GM12878 (cell line): ENCODE measurements at regions not wholly inside any gene's neighbourhood (a gene's known extent, or its start where the extent isn't known, plus 50 kb on each side); places are given as distances from the start of the nearest gene placed in this dataset.
A peak's percentile ranks its signal among the peaks of the same experiment; 100 is the strongest.

Source experiments
- ATAC-seq: fragments of 200-7000 bp; cut with Tn5 transposase; 3 replicates; pipeline ENCODE4 v1.9.1; 2020; ENCODE audit warnings: mild to moderate bottlenecking, moderate library complexity
- BruUV-seq: library from RNA; stranded (reverse); fragments of 400-500 nt; replicated peaks from 2 replicates; lab custom pipeline; 2021; lab: Mats Ljungman, UMichigan
- CTCF ChIA-PET: fragments of 300-600 bp; sonication (Branson Sonifier 250); formaldehyde crosslinking; extraction: SDS; loops from one replicate; lab custom pipeline; 2021; ENCODE audit warnings: inconsistent platforms; lab: Yijun Ruan, JAX
- POLR2A ChIA-PET: fragments of 350-600 bp; formaldehyde crosslinking; extraction: SDS; loops from one replicate; lab custom pipeline; 2021; ENCODE audit warnings: inconsistent platforms; lab: Charles Lee
- RAD21 ChIA-PET: fragments of 300-600 bp; sonication (Branson Sonifier 250); formaldehyde crosslinking; loops from one replicate; lab custom pipeline; 2023; ENCODE audit warnings: antibody characterized with exemption; ENCODE audit not compliant: unreplicated experiment; lab: Charles Lee
- SMC1A ChIA-PET: fragments of 300-600 bp; sonication (Branson Sonifier 250); formaldehyde crosslinking; loops from one replicate; lab custom pipeline; 2023; ENCODE audit not compliant: unreplicated experiment, uncharacterized antibody; lab: Charles Lee
- DNase-seq: peaks from one replicate; pipeline ENCODE4 v3.0.0-alpha.2; 2011; ENCODE audit warnings: low read depth, low spot score
- FAIRE-seq: peaks from 3 replicates; lab custom pipeline; 2011; peaks lifted over from hg19 to GRCh38; lab: Jason Lieb, UNC
- H2AFZ ChIP-seq: 2 replicates; pipeline ENCODE4 v1.6.0; 2011; ENCODE audit warnings: low read depth, low read length, control low read depth; ENCODE audit not compliant: control insufficient read depth
- H3K27ac ChIP-seq: 2 replicates; pipeline ENCODE4 v1.5.1; 2011; ENCODE audit warnings: control low read depth; ENCODE audit not compliant: control insufficient read depth, insufficient read depth
- H3K27me3 ChIP-seq, 2 experiments: replicated peaks in 1 of 2; 2 replicates each; pipeline versions ENCODE4 v1.6.0 to v1.6.1; 2011; ENCODE audit warnings: low read length in 1 of 2; ENCODE audit not compliant: control insufficient read depth in 2 of 2, insufficient read depth in 2 of 2
- H3K36me3 ChIP-seq, 2 experiments: 2 replicates each; pipeline ENCODE4 v1.5.1; 2011; ENCODE audit warnings: low read length in 1 of 2; ENCODE audit not compliant: control insufficient read depth in 2 of 2, insufficient read depth in 2 of 2
- H3K4me1 ChIP-seq: 2 replicates; pipeline ENCODE4 v1.6.1; 2011; ENCODE audit warnings: mild to moderate bottlenecking, low read length, moderate library complexity, mixed read lengths; ENCODE audit not compliant: control insufficient read depth, insufficient read depth
- H3K4me2 ChIP-seq: 2 replicates; pipeline ENCODE4 v1.6.0; 2011; ENCODE audit warnings: control low read depth; ENCODE audit not compliant: control insufficient read depth, insufficient read depth
- H3K4me3 ChIP-seq: fragments of 200-600 bp; sonication (generic); 2 replicates; pipeline ENCODE4 v1.5.1; 2016
- H3K79me2 ChIP-seq: 2 replicates; pipeline ENCODE4 v1.6.0; 2011; ENCODE audit warnings: low read length; ENCODE audit not compliant: control insufficient read depth, insufficient read depth
- H3K9ac ChIP-seq: 2 replicates; pipeline ENCODE4 v1.8.0; 2011; ENCODE audit warnings: low read length, control low read depth, mixed read lengths; ENCODE audit not compliant: control insufficient read depth, insufficient read depth
- H3K9me3 ChIP-seq: replicated peaks from 3 replicates; pipeline ENCODE4 v1.5.1; 2011; ENCODE audit warnings: mild to moderate bottlenecking, low read length; ENCODE audit not compliant: control insufficient read depth, insufficient read depth
- H4K20me1 ChIP-seq: 2 replicates; pipeline ENCODE4 v1.6.0; 2011; ENCODE audit not compliant: control insufficient read depth, insufficient read depth
- ASH2L ChIP-seq: fragments of 300-600, 200-600 bp; sonication (generic); IDR thresholded peaks from 2 replicates; pipeline ENCODE4 v1.6.1; 2017; ENCODE audit warnings: low read depth, mild to moderate bottlenecking, borderline replicate concordance
- CEBPB ChIP-seq, 2 experiments: fragments of 150-350 bp in 1 of 2; IDR thresholded peaks; 2 replicates each; pipeline ENCODE4 v1.6.1; 2012 to 2014; ENCODE audit warnings: low read depth in 2 of 2, low read length in 2 of 2, borderline replicate concordance in 1 of 2, inconsistent platforms in 1 of 2
- JUNB ChIP-seq: IDR thresholded peaks from 2 replicates; pipeline ENCODE4 v1.6.1; 2016; ENCODE audit warnings: antibody characterized with exemption, mild to moderate bottlenecking
- POLR2A ChIP-seq: IDR thresholded peaks from 2 replicates; pipeline ENCODE4 v1.6.1; 2011; ENCODE audit warnings: low read depth, mild to moderate bottlenecking, low read length
- RUNX3 ChIP-seq: IDR thresholded peaks from 2 replicates; pipeline ENCODE4 v1.6.1; 2012; ENCODE audit warnings: low read length, inconsistent platforms
- SP1 ChIP-seq: IDR thresholded peaks from one replicate; pipeline ENCODE4 v1.6.1; 2011; ENCODE audit warnings: low read depth, low read length
- ZNF384 ChIP-seq: IDR thresholded peaks from 2 replicates; pipeline ENCODE4 v1.6.1; 2012; ENCODE audit warnings: low read depth, mild to moderate bottlenecking, low read length, improper control_type of control experiment, borderline replicate concordance
- WGBS: methylation state at CpG from one replicate; pipeline ENCODE4 v1.1.6; 2016; ENCODE audit warnings: low lambda C conversion rate; ENCODE audit not compliant: insufficient replicate concordance, insufficient coverage; ENCODE audit errors: missing lambda C conversion rate; 5-methylcytosine and 5-hydroxymethylcytosine counted together
- in situ Hi-C: fragments of 300-500 bp; cut with MboI; formaldehyde crosslinking; loops from 9 replicates; pipeline ENCODE4 v1.14.3; 2018; ENCODE audit warnings: mixed read lengths
- intact Hi-C: fragments of 100-400 bp; cut with micrococcal nuclease; formaldehyde crosslinking; loops from one replicate; pipeline ENCODE4 v1.14.2; 2022; ENCODE audit not compliant: unreplicated experiment
- TF ChIP-seq, protein P1 (sequence below): fragments of 450-650 bp; IDR thresholded peaks from 2 replicates; pipeline ENCODE4 v1.6.1; 2017; ENCODE audit warnings: borderline replicate concordance
- TF ChIP-seq, protein P2 (sequence below): fragments of 450-650 bp; IDR thresholded peaks from 2 replicates; pipeline ENCODE4 v1.6.1; 2017; ENCODE audit warnings: antibody characterized with exemption, mild to moderate bottlenecking, moderate library complexity
- TF ChIP-seq, protein P3 (sequence below): fragments of 450-650 bp; IDR thresholded peaks from 2 replicates; pipeline ENCODE4 v1.6.1; 2017; ENCODE audit warnings: mild to moderate bottlenecking

DNA sequence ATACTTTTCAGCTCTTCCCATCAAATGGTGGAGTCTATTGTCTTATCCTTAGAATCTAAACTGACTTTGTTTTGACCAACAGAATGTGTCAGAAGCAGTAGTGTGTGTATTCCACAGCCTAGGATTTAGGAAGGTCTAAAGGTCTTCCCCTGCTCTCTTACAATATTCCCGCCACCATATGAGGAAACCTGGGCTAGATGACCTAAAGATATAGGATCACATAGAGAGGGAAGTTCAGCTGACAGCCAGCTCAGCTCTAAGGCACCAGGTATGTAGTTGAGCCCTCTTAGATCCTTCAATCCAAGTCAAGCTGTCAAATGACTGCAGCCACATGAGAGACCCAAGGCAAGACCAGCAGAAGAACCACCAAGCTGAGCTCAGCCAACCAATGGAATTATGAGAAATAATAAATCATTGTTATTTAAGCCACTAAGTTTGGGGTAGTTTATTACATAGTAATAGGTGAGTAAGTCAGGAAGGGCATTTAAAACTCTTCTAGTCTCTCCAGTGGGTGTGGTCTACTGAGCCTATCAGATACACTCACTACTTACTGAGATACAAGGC, 227.7 kb upstream of the HES1 start (continued):
- TF ChIP-seq CEBPB (IDR thresholded peaks at IDR 0.05; ENCODE audit: borderline replicate concordance in 1 of 2, low read depth in 2 of 2, low read length in 2 of 2) (no peak), RUNX3 (no peak)

DNA sequence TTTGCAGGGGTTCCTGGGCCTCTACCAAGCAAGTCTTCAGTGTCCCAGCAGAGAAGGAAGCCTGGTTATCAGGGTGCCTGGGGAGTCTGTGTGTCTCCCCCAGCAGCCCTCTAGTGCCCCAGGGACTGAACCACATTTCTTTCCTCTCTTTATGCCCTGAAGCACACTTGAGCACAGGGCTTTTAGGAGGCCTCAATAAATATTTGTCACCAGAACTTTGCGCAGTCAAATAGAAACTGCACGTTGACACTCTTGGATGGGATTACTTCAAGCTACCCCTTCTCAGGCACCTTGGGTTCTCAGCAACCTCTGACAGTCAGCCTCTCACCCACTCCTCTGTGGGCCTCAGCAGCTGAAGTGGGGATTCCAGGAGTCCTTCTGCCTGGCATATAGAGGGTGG, 226.6 kb upstream of the HES1 start:
- H2AFZ ChIP-seq: peak overlapping the region; percentile 37
- BruUV-seq: no TSS peak
- H3K27ac ChIP-seq: no peak overlapping the region
- no peaks in the 10 kb centered on the region for H3K36me3 ChIP-seq
- ChIA-PET RAD21 (no interaction called here), SMC1A (interaction anchor here (1.5 kb wide), 1 partner anchor 10 kb away, joined by 4 read pairs; no protein-coding TSS in a partner anchor), POLR2A (no interaction called here), CTCF (no interaction called here)
- intact Hi-C loops: no loop called here
- no peak; the same call in 1 of the 3 replicates for ATAC-seq
- H3K9me3 ChIP-seq: peaks cover 5% of the 10 kb centered on the region
- no peak overlapping the region for H3K9ac ChIP-seq
- H3K4me3 ChIP-seq: no peak overlapping the region
- H3K27me3 ChIP-seq: no peaks in the 10 kb centered on the region
- WGBS: 43% methylated on average over 2 of the region's 2 CpGs
- H4K20me1 ChIP-seq: no peaks in the 10 kb centered on the region
- in situ Hi-C loops: no loop called here
- peaks cover 5% of the 10 kb centered on the region for H3K4me1 ChIP-seq
- TF ChIP-seq POLR2A (no peak), ASH2L (no peak), JUNB (peak; percentile 53; the same call in 1 of the 2 replicates), ZNF384 (no peak), SP1 (no peak)
- TF ChIP-seq, protein P1, sequence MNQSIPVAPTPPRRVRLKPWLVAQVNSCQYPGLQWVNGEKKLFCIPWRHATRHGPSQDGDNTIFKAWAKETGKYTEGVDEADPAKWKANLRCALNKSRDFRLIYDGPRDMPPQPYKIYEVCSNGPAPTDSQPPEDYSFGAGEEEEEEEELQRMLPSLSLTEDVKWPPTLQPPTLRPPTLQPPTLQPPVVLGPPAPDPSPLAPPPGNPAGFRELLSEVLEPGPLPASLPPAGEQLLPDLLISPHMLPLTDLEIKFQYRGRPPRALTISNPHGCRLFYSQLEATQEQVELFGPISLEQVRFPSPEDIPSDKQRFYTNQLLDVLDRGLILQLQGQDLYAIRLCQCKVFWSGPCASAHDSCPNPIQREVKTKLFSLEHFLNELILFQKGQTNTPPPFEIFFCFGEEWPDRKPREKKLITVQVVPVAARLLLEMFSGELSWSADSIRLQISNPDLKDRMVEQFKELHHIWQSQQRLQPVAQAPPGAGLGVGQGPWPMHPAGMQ: no peak
- TF ChIP-seq, protein P2, sequence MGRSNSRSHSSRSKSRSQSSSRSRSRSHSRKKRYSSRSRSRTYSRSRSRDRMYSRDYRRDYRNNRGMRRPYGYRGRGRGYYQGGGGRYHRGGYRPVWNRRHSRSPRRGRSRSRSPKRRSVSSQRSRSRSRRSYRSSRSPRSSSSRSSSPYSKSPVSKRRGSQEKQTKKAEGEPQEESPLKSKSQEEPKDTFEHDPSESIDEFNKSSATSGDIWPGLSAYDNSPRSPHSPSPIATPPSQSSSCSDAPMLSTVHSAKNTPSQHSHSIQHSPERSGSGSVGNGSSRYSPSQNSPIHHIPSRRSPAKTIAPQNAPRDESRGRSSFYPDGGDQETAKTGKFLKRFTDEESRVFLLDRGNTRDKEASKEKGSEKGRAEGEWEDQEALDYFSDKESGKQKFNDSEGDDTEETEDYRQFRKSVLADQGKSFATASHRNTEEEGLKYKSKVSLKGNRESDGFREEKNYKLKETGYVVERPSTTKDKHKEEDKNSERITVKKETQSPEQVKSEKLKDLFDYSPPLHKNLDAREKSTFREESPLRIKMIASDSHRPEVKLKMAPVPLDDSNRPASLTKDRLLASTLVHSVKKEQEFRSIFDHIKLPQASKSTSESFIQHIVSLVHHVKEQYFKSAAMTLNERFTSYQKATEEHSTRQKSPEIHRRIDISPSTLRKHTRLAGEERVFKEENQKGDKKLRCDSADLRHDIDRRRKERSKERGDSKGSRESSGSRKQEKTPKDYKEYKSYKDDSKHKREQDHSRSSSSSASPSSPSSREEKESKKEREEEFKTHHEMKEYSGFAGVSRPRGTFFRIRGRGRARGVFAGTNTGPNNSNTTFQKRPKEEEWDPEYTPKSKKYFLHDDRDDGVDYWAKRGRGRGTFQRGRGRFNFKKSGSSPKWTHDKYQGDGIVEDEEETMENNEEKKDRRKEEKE: no peak
- TF ChIP-seq, protein P3, sequence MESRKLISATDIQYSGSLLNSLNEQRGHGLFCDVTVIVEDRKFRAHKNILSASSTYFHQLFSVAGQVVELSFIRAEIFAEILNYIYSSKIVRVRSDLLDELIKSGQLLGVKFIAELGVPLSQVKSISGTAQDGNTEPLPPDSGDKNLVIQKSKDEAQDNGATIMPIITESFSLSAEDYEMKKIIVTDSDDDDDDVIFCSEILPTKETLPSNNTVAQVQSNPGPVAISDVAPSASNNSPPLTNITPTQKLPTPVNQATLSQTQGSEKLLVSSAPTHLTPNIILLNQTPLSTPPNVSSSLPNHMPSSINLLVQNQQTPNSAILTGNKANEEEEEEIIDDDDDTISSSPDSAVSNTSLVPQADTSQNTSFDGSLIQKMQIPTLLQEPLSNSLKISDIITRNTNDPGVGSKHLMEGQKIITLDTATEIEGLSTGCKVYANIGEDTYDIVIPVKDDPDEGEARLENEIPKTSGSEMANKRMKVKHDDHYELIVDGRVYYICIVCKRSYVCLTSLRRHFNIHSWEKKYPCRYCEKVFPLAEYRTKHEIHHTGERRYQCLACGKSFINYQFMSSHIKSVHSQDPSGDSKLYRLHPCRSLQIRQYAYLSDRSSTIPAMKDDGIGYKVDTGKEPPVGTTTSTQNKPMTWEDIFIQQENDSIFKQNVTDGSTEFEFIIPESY: no peak
- H3K79me2 ChIP-seq: no peaks in the 10 kb centered on the region
- no peak for FAIRE-seq
- no peak overlapping the region for H3K4me2 ChIP-seq
- peak; percentile 38 for DNase-seq
